ENCODE measurements at regions not wholly inside any gene's neighbourhood (a gene's known extent, or its start where the extent isn't known, plus 50 kb on each side); places are given as distances from the start of the nearest gene placed in this dataset.
A peak's percentile ranks its signal among the peaks of the same experiment; 100 is the strongest.

GRCh38 chr2:31644551-31644950 lies 63.8 kb upstream of the SRD5A2 start:
- intact Hi-C loops (cut with micrococcal nuclease) = loop anchor here (5.0 kb wide), 1 partner anchor 37 kb away; no protein-coding TSS in a partner anchor
- no peak overlapping the region for H3K56ac ChIP-seq (ENCODE audit: extremely low read depth, insufficient read depth, low read length)
- no TSS peak for BruUV-seq (replicated peaks)

More at GRCh38 chr2:31644551-31644950, 63.8 kb upstream of the SRD5A2 start:
- Histone ChIP-seq H3K9ac (ENCODE audit: low read depth, low read length) (no peak overlapping the region), H4K5ac (ENCODE audit: low read depth, low read length) (no peak overlapping the region), H3K4me2 (ENCODE audit: low read depth, low read length) (no peak overlapping the region), H3K9me3 (ENCODE audit: control insufficient read depth, insufficient read depth, low read length) (no peaks in the 10 kb centered on the region), H3K79me1 (ENCODE audit: low read depth in 1 of 2, low read length in 2 of 2) (no peaks in the 10 kb centered on the region), H2BK120ac (ENCODE audit: low read depth, low read length) (no peak overlapping the region), H4K20me1 (ENCODE audit: insufficient read depth, low read length) (no peaks in the 10 kb centered on the region), H3K36me3 (ENCODE audit: control insufficient read depth, insufficient read depth, low read length) (no peaks in the 10 kb centered on the region), H2AK9ac (replicated peaks; ENCODE audit: low read depth, low read length, poor library complexity) (no peak overlapping the region), H3K27ac (ENCODE audit: insufficient read depth, low read length) (no peak overlapping the region), H3K18ac (ENCODE audit: low read depth, low read length) (no peak overlapping the region), H3K4ac (ENCODE audit: low read depth, low read length) (no peak overlapping the region), H2BK15ac (ENCODE audit: low read depth, low read length) (no peak overlapping the region), H2AK5ac (ENCODE audit: low read depth, low read length) (no peak overlapping the region), H3K9me1 (ENCODE audit: insufficient read depth, low read length) (no peaks in the 10 kb centered on the region), H3K27me3 (ENCODE audit: control insufficient read depth, insufficient read depth, low read length) (no peaks in the 10 kb centered on the region), H3K4me1 (ENCODE audit: control insufficient read depth, insufficient read depth, low read length) (no peaks in the 10 kb centered on the region), H2AFZ (replicated peaks; ENCODE audit: low read length, poor library complexity) (no peak overlapping the region), H4K8ac (ENCODE audit: low read depth in 2 of 2, low read length in 2 of 2) (no peak overlapping the region), H4K91ac (ENCODE audit: insufficient read depth, low read depth, low read length) (no peak overlapping the region), H3K23ac (ENCODE audit: low read depth, low read length) (no peak overlapping the region), H3K14ac (replicated peaks; ENCODE audit: low read depth, low read length) (no peak overlapping the region), H2BK20ac (ENCODE audit: low read depth, low read length) (no peak overlapping the region), H3K4me3 (ENCODE audit: insufficient read depth, low read depth, low read length) (no peak overlapping the region), H2BK5ac (ENCODE audit: low read depth, low read length, poor library complexity, severe bottlenecking) (no peak overlapping the region)
- ATAC-seq (ENCODE audit: low read depth) (no peak), DNase-seq (no peak)
- WGBS, 2 experiments (ENCODE audit: extremely low coverage in 2 of 2, insufficient read length in 1 of 2) = no CpG with 5 or more reads among the region's 5 CpGs
- ChIA-PET POLR2A (ENCODE audit: unreplicated experiment) (no interaction called here), CTCF (no interaction called here)
- TF ChIP-seq CEBPB (IDR thresholded peaks at IDR 0.05; ENCODE audit: low read depth, low read length) (0 out of 2 replicates have a peak, but pooled peaks have one; percentile 23), FOS (IDR thresholded peaks at IDR 0.05; ENCODE audit: low read depth, low read length) (no peak)
- dilution Hi-C loops (cut with HindIII; ENCODE audit: low sequenced_read_pairs, unreplicated experiment) = no loop called here
- in situ Hi-C loops (cut with MboI; ENCODE audit: low sequenced_read_pairs) = no loop called here

All from IMR-90 (cell line).